IgD-negative memory B cell (primary cell): ENCODE measurements at regions not wholly inside any gene's neighbourhood (a gene's known extent, or its start where the extent isn't known, plus 50 kb on each side); places are given as distances from the start of the nearest gene placed in this dataset.
A peak's percentile ranks its signal among the peaks of the same experiment; 100 is the strongest.

Source experiments
- H3K27ac Mint-ChIP-seq, 3 donors: one replicate each; pipeline ENCODE4 v1.8.0; 2020 to 2022; ENCODE audit warnings: mild to moderate bottlenecking in 3 of 3, mixed read lengths in 3 of 3, moderate library complexity in 1 of 3
- H3K27me3 Mint-ChIP-seq: one replicate; pipeline ENCODE4 v1.8.0; 2021; ENCODE audit warnings: mixed read lengths
- H3K36me3 Mint-ChIP-seq: one replicate; pipeline ENCODE4 v1.8.0; 2020; ENCODE audit warnings: mild to moderate bottlenecking, mixed read lengths
- H3K4me1 Mint-ChIP-seq, 3 donors: one replicate each; pipeline ENCODE4 v1.8.0; 2020 to 2022; ENCODE audit warnings: mixed read lengths in 3 of 3, mild to moderate bottlenecking in 1 of 3
- H3K4me3 Mint-ChIP-seq, 4 donors: one replicate each; pipeline ENCODE4 v1.8.0; 2020 to 2022; ENCODE audit warnings: mild to moderate bottlenecking in 4 of 4, mixed read lengths in 4 of 4, moderate library complexity in 3 of 4
- H3K9me3 Mint-ChIP-seq, 3 donors: one replicate each; pipeline ENCODE4 v1.8.0; 2020 to 2021; ENCODE audit warnings: mixed read lengths in 3 of 3, mild to moderate bottlenecking in 1 of 3

DNA sequence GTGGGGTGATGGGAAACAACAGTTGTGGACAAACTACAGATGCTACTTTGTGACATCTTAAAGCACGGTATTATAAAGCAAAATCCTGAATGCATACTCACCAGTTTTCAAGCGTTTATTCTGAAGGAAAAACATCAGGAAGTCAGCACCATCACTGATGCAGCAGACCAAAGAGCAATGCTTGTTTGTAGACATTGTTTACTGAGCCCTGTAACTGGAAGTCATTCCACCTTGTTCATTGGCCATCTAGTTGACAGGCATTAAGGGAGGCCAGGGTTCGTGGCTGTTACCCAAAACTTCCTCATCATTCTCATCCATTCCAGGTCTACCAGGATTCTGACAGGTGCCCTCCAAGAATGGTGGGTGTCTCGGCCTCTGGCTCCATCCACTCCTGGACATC is 55.3 kb upstream of the FAM204A start:
- peaks cover 0 to 1% (median 0%) of the 10 kb centered on the region in 3 donors for H3K9me3 Mint-ChIP-seq
- no peak overlapping the region for H3K27ac Mint-ChIP-seq
- H3K4me1 Mint-ChIP-seq: peaks cover 0 to 11% (median 9%) of the 10 kb centered on the region in 3 donors
- no peaks in the 10 kb centered on the region for H3K36me3 Mint-ChIP-seq
- H3K4me3 Mint-ChIP-seq: no peak overlapping the region
- peaks cover 6% of the 10 kb centered on the region for H3K27me3 Mint-ChIP-seq

GRCh38 chr10:118395947-118396346 is 53.8 kb upstream of the FAM204A start:
- no peak overlapping the region for H3K27ac Mint-ChIP-seq
- peaks cover 4% of the 10 kb centered on the region for H3K27me3 Mint-ChIP-seq

GRCh38 chr10:118394301-118395200 is 52.4 kb upstream of the FAM204A start:
- Mint-ChIP-seq H3K27ac (peak overlapping the region in 1 of 3 donors; percentile 54), H3K9me3 (peaks cover 0 to 7% (median 0%) of the 10 kb centered on the region in 3 donors)

More at GRCh38 chr10:118395947-118396346, 53.8 kb upstream of the FAM204A start:
- Mint-ChIP-seq H3K4me3 (no peak overlapping the region), H3K36me3 (no peaks in the 10 kb centered on the region), H3K9me3 (peaks cover 0 to 2% (median 0%) of the 10 kb centered on the region in 3 donors), H3K4me1 (peaks cover 0 to 11% (median 9%) of the 10 kb centered on the region in 3 donors)

DNA sequence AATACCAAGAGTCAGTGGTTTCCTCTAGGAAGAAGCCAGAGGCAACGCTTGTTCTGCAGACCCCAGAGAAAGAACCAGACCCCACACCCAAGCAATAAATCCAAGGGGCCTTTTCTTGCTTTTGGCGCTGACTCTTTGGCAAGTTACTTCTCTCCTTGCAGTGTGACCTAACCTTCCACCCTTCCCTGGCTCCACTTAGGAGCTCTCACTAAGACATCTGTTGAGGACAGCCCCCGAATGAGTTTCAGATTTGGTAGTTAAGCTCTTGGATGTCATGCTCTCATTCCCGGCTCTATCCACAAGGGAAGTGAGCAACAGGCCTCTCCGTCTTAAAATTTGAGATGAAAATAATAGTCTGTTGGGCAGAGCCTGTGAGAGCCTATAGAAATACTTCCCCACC is 50.6 kb upstream of the FAM204A start:
- H3K9me3 Mint-ChIP-seq: peaks cover 2 to 13% (median 5%) of the 10 kb centered on the region in 3 donors
- H3K27me3 Mint-ChIP-seq: peaks cover 4% of the 10 kb centered on the region
- H3K4me1 Mint-ChIP-seq: peaks cover 0 to 11% (median 9%) of the 10 kb centered on the region in 3 donors
- no peak overlapping the region for H3K27ac Mint-ChIP-seq
- H3K36me3 Mint-ChIP-seq: peaks cover 4% of the 10 kb centered on the region
- peak overlapping the region in 1 of 4 donors; percentile 36 for H3K4me3 Mint-ChIP-seq

More at GRCh38 chr10:118394301-118395200, 52.4 kb upstream of the FAM204A start:
- Mint-ChIP-seq H3K4me1 (peaks cover 0 to 11% (median 9%) of the 10 kb centered on the region in 3 donors), H3K4me3 (peak overlapping the region in 3 of 4 donors; percentile 8 to 86 (median 31)), H3K27me3 (peaks cover 4% of the 10 kb centered on the region), H3K36me3 (peaks cover 4% of the 10 kb centered on the region)
